IMR-90 (cell line): ENCODE measurements at regions not wholly inside any gene's neighbourhood (a gene's known extent, or its start where the extent isn't known, plus 50 kb on each side); places are given as distances from the start of the nearest gene placed in this dataset.

Source experiments
- ATAC-seq: fragments of 200-7000 bp; cut with Tn5 transposase; 2 replicates; pipeline ENCODE4 v1.9.1; 2020; ENCODE audit warnings: low read depth, mild to moderate bottlenecking, moderate library complexity
- BruUV-seq: library from RNA; stranded (reverse); fragments of 400-500 nt; replicated peaks from 2 replicates; lab custom pipeline; 2021; lab: Mats Ljungman, UMichigan
- CTCF ChIA-PET: fragments of 300-600 bp; formaldehyde crosslinking; extraction: SDS; loops from one replicate; lab custom pipeline; 2021; ENCODE audit warnings: antibody characterized with exemption; lab: Yijun Ruan, JAX
- POLR2A ChIA-PET: fragments of 300-600 bp; sonication (Branson Sonifier 250); formaldehyde crosslinking; loops from one replicate; lab custom pipeline; 2022; ENCODE audit warnings: antibody characterized with exemption; ENCODE audit not compliant: unreplicated experiment; lab: Charles Lee
- DNase-seq: peaks from one replicate; pipeline ENCODE4 v3.0.0; 2013
- H2AFZ ChIP-seq: replicated peaks from 2 replicates; pipeline ENCODE3; 2013; ENCODE audit warnings: low read length, mild to moderate bottlenecking; ENCODE audit not compliant: poor library complexity
- H2AK5ac ChIP-seq: 2 replicates; pipeline ENCODE4 v1.6.1; 2013; ENCODE audit warnings: low read depth, low read length, inconsistent platforms
- H2AK9ac ChIP-seq: replicated peaks from 2 replicates; pipeline ENCODE3; 2013; ENCODE audit warnings: mild to moderate bottlenecking, low read depth, low read length, moderate library complexity; ENCODE audit not compliant: poor library complexity
- H2BK120ac ChIP-seq: 2 replicates; pipeline ENCODE4 v1.6.1; 2013; ENCODE audit warnings: low read depth, low read length, inconsistent platforms
- H2BK15ac ChIP-seq: 3 replicates; pipeline ENCODE4 v1.6.1; 2013; ENCODE audit warnings: low read depth, low read length, inconsistent platforms
- H2BK20ac ChIP-seq: 2 replicates; pipeline ENCODE4 v1.6.1; 2013; ENCODE audit warnings: low read depth, mild to moderate bottlenecking, inconsistent platforms, low read length, moderate library complexity
- H2BK5ac ChIP-seq: 2 replicates; pipeline ENCODE4 v1.6.1; 2013; ENCODE audit warnings: mild to moderate bottlenecking, low read depth, low read length, inconsistent platforms; ENCODE audit not compliant: poor library complexity, severe bottlenecking
- H3K14ac ChIP-seq: replicated peaks from 2 replicates; pipeline ENCODE4 v1.6.1; 2013; ENCODE audit warnings: low read depth, low read length, inconsistent platforms
- H3K18ac ChIP-seq: 2 replicates; pipeline ENCODE4 v1.6.1; 2013; ENCODE audit warnings: low read depth, low read length, control low read depth
- H3K23ac ChIP-seq: 2 replicates; pipeline ENCODE4 v1.6.1; 2013; ENCODE audit warnings: low read depth, low read length, inconsistent platforms
- H3K27ac ChIP-seq: 2 replicates; pipeline ENCODE4 v1.5.1; 2013; ENCODE audit warnings: mild to moderate bottlenecking, control low read depth, low read length; ENCODE audit not compliant: insufficient read depth
- H3K27me3 ChIP-seq: 2 replicates; pipeline ENCODE4 v1.6.1; 2013; ENCODE audit warnings: low read length; ENCODE audit not compliant: control insufficient read depth, insufficient read depth
- H3K36me3 ChIP-seq: 2 replicates; pipeline ENCODE4 v1.6.1; 2013; ENCODE audit warnings: low read length, mixed read lengths; ENCODE audit not compliant: control insufficient read depth, insufficient read depth
- H3K4ac ChIP-seq: 2 replicates; pipeline ENCODE4 v1.6.1; 2013; ENCODE audit warnings: low read depth, low read length, inconsistent platforms
- H3K4me1 ChIP-seq: 2 replicates; pipeline ENCODE4 v1.6.1; 2013; ENCODE audit warnings: low read length, mixed read lengths; ENCODE audit not compliant: control insufficient read depth, insufficient read depth
- H3K4me2 ChIP-seq: 2 replicates; pipeline ENCODE4 v1.6.1; 2013; ENCODE audit warnings: low read depth, mild to moderate bottlenecking, control low read depth, low read length, moderate library complexity
- H3K4me3 ChIP-seq: 2 replicates; pipeline ENCODE4 v1.5.1; 2013; ENCODE audit warnings: low read depth, mild to moderate bottlenecking, control low read depth, low read length, moderate library complexity; ENCODE audit not compliant: insufficient read depth
- H3K56ac ChIP-seq: 2 replicates; pipeline ENCODE4 v1.6.1; 2013; ENCODE audit warnings: low read length, inconsistent platforms; ENCODE audit not compliant: insufficient read depth; ENCODE audit errors: extremely low read depth
- H3K79me1 ChIP-seq, 2 experiments: 2 replicates each; pipeline ENCODE4 v1.6.1; 2013; ENCODE audit warnings: low read length in 2 of 2, inconsistent platforms in 1 of 2, low read depth in 1 of 2
- H3K9ac ChIP-seq: 2 replicates; pipeline ENCODE4 v1.6.1; 2013; ENCODE audit warnings: low read depth, low read length, control low read depth
- H3K9me1 ChIP-seq: 2 replicates; pipeline ENCODE4 v1.6.1; 2013; ENCODE audit warnings: low read length, inconsistent platforms; ENCODE audit not compliant: insufficient read depth
- H3K9me3 ChIP-seq: 2 replicates; pipeline ENCODE4 v1.6.1; 2013; ENCODE audit warnings: low read length; ENCODE audit not compliant: control insufficient read depth, insufficient read depth
- H4K20me1 ChIP-seq: 2 replicates; pipeline ENCODE4 v1.6.1; 2013; ENCODE audit warnings: low read length, inconsistent platforms; ENCODE audit not compliant: insufficient read depth
- H4K5ac ChIP-seq: 2 replicates; pipeline ENCODE4 v1.6.1; 2013; ENCODE audit warnings: mild to moderate bottlenecking, low read depth, low read length, control low read depth
- H4K8ac ChIP-seq, 2 experiments: 2 replicates each; pipeline ENCODE4 v1.6.1; 2013; ENCODE audit warnings: low read depth in 2 of 2, low read length in 2 of 2, control low read depth in 1 of 2, inconsistent platforms in 1 of 2
- H4K91ac ChIP-seq: 2 replicates; pipeline ENCODE4 v1.6.1; 2013; ENCODE audit warnings: low read depth, low read length, inconsistent platforms; ENCODE audit not compliant: insufficient read depth
- BHLHE40 ChIP-seq: fragments of 150-350 bp; IDR thresholded peaks from 2 replicates; pipeline ENCODE4 v1.6.1; 2016; ENCODE audit warnings: mild to moderate bottlenecking, low read depth, low read length
- CEBPB ChIP-seq: IDR thresholded peaks from 2 replicates; pipeline ENCODE4 v1.6.1; 2012; ENCODE audit warnings: low read depth, low read length, improper control_type of control experiment
- CHD1 ChIP-seq: IDR thresholded peaks from 2 replicates; pipeline ENCODE4 v1.6.1; 2012; ENCODE audit warnings: low read depth, low read length, improper control_type of control experiment
- CTCF ChIP-seq: conservative IDR thresholded peaks from 2 replicates; pipeline ENCODE4 v1.5.1; 2012; ENCODE audit warnings: mild to moderate bottlenecking, low read depth, low read length, improper control_type of control experiment
- ELK1 ChIP-seq: fragments of 150-350 bp; IDR thresholded peaks from 2 replicates; pipeline ENCODE4 v1.6.1; 2016; ENCODE audit warnings: low read depth, mild to moderate bottlenecking, low read length, moderate library complexity, borderline replicate concordance
- FOS ChIP-seq: fragments of 150-350 bp; IDR thresholded peaks from 2 replicates; pipeline ENCODE4 v1.6.1; 2016; ENCODE audit warnings: low read depth, low read length
- MAFK ChIP-seq: IDR thresholded peaks from 2 replicates; pipeline ENCODE4 v1.6.1; 2012; ENCODE audit warnings: low read depth, low read length, improper control_type of control experiment
- MAZ ChIP-seq: IDR thresholded peaks from 2 replicates; pipeline ENCODE4 v1.6.1; 2012; ENCODE audit warnings: low read depth, mild to moderate bottlenecking, low read length, improper control_type of control experiment, moderate library complexity, borderline replicate concordance
- MXI1 ChIP-seq: IDR thresholded peaks from 2 replicates; pipeline ENCODE4 v1.6.1; 2012; ENCODE audit warnings: low read depth, mild to moderate bottlenecking, low read length, moderate library complexity, borderline replicate concordance
- NFE2L2 ChIP-seq: fragments of 150-350 bp; IDR thresholded peaks from 2 replicates; pipeline ENCODE4 v1.6.1; 2016; ENCODE audit warnings: low read depth, mild to moderate bottlenecking, low read length
- POLR2A ChIP-seq: IDR thresholded peaks from 2 replicates; pipeline ENCODE4 v1.6.1; 2012; ENCODE audit warnings: mild to moderate bottlenecking, low read depth, low read length
- RAD21 ChIP-seq: IDR thresholded peaks from 2 replicates; pipeline ENCODE4 v1.6.1; 2012; ENCODE audit warnings: low read length, improper control_type of control experiment
- RCOR1 ChIP-seq: IDR thresholded peaks from 2 replicates; pipeline ENCODE4 v1.6.1; 2012; ENCODE audit warnings: mild to moderate bottlenecking, low read length, improper control_type of control experiment; ENCODE audit not compliant: insufficient replicate concordance
- RFX5 ChIP-seq: IDR thresholded peaks from 2 replicates; pipeline ENCODE4 v1.8.0; 2012; ENCODE audit warnings: low read depth, mild to moderate bottlenecking, low read length, moderate library complexity
- SMC3 ChIP-seq: fragments of 150-350 bp; IDR thresholded peaks from 2 replicates; pipeline ENCODE4 v1.6.1; 2016; ENCODE audit warnings: low read depth, mild to moderate bottlenecking, antibody characterized with exemption, low read length, moderate library complexity
- USF2 ChIP-seq: fragments of 150-350 bp; IDR thresholded peaks from 2 replicates; pipeline ENCODE4 v1.6.1; 2017; ENCODE audit warnings: mild to moderate bottlenecking, antibody characterized with exemption, low read length, low read depth
- WGBS, 2 experiments: methylation state at CpG; one replicate each; pipeline versions ENCODE4 v1.1.5 to v1.1.7; 2013; ENCODE audit warnings: missing lambda C conversion rate in 2 of 2; ENCODE audit not compliant: insufficient read length in 1 of 2; ENCODE audit errors: extremely low coverage in 2 of 2; 5-methylcytosine and 5-hydroxymethylcytosine counted together
- dilution Hi-C: fragments of 300-500 bp; cut with HindIII; formaldehyde crosslinking; loops from one replicate; pipeline ENCODE4 v1.14.3; 2018; ENCODE audit warnings: low sequenced_read_pairs; ENCODE audit not compliant: unreplicated experiment
- in situ Hi-C: fragments of 300-500 bp; cut with MboI; formaldehyde crosslinking; loops from 3 replicates; pipeline ENCODE4 v1.14.3; 2019; ENCODE audit warnings: low sequenced_read_pairs, inconsistent platforms, mixed read lengths
- intact Hi-C: fragments of 100-400 bp; cut with micrococcal nuclease; formaldehyde crosslinking; loops from 2 replicates; pipeline ENCODE4 v1.10.0; 2022

- intact Hi-C loops (no loop called here), in situ Hi-C loops (no loop called here), dilution Hi-C loops (no loop called here)
- no peak overlapping the region for H3K14ac ChIP-seq
- H4K8ac ChIP-seq: no peak overlapping the region
- no peaks in the 10 kb centered on the region for H3K4me1 ChIP-seq
- no peak overlapping the region for H3K4ac ChIP-seq
- BruUV-seq: no TSS peak
- peaks cover 6% of the 10 kb centered on the region; the same call in 1 of the 2 replicates for H3K9me3 ChIP-seq
- H3K23ac ChIP-seq: no peak overlapping the region
- no CpG with 5 or more reads among the region's 1 CpG for WGBS, 2 experiments
- ChIA-PET CTCF (no interaction called here), POLR2A (no interaction called here)
- H3K4me2 ChIP-seq: no peak overlapping the region
- H3K4me3 ChIP-seq: no peak overlapping the region
- H2BK120ac ChIP-seq: no peak overlapping the region
- no peak overlapping the region for H2AK5ac ChIP-seq
- H3K79me1 ChIP-seq: no peaks in the 10 kb centered on the region
- H2BK5ac ChIP-seq: no peak overlapping the region
- H3K9ac ChIP-seq: no peak overlapping the region
- DNase-seq (no peak), ATAC-seq (no peak)
- no peak overlapping the region for H3K56ac ChIP-seq
- H2AK9ac ChIP-seq: no peak overlapping the region
- H3K36me3 ChIP-seq: no peaks in the 10 kb centered on the region
- H2AFZ ChIP-seq: no peak overlapping the region
- H4K5ac ChIP-seq: no peak overlapping the region
- no peak for TF ChIP-seq CHD1
- TF ChIP-seq NFE2L2: no peak
- TF ChIP-seq USF2: no peak
- TF ChIP-seq RCOR1: no peak
- TF ChIP-seq CTCF: no peak
- no peak for TF ChIP-seq CEBPB
- TF ChIP-seq BHLHE40: no peak
- TF ChIP-seq MXI1: no peak
- TF ChIP-seq MAZ: no peak
- no peak for TF ChIP-seq POLR2A
- TF ChIP-seq MAFK: no peak
- no peak for TF ChIP-seq RFX5
- TF ChIP-seq FOS: no peak
- TF ChIP-seq ELK1: no peak
- TF ChIP-seq SMC3: no peak
- TF ChIP-seq RAD21: no peak
- no peak overlapping the region for H3K18ac ChIP-seq
- H2BK20ac ChIP-seq: no peak overlapping the region
- no peak overlapping the region for H3K27ac ChIP-seq
- no peaks in the 10 kb centered on the region for H4K20me1 ChIP-seq
- no peak overlapping the region for H4K91ac ChIP-seq
- H3K9me1 ChIP-seq: no peaks in the 10 kb centered on the region
- no peaks in the 10 kb centered on the region for H3K27me3 ChIP-seq
- H2BK15ac ChIP-seq: no peak overlapping the region
These were observed 188.6 kb downstream of the GLUD2 start for GRCh38 chrX:121236040-121236439.
